Endothelial cell of umbilical vein (primary cell): ENCODE measurements at regions not wholly inside any gene's neighbourhood (a gene's known extent, or its start where the extent isn't known, plus 50 kb on each side); places are given as distances from the start of the nearest gene placed in this dataset.

ENCODE experiments used
- EZH2 ChIP-seq: IDR thresholded peaks from 2 replicates; pipeline ENCODE4 v1.6.1; 2012; ENCODE audit warnings: borderline replicate concordance, low read depth, mild to moderate bottlenecking, moderate library complexity, low read length, inconsistent platforms; ENCODE audit not compliant: severe bottlenecking
- JUN ChIP-seq: IDR thresholded peaks from 2 replicates; pipeline ENCODE4 v1.6.1; 2011; ENCODE audit warnings: borderline replicate concordance, low read depth; ENCODE audit not compliant: insufficient read length, insufficient read depth
- MYC ChIP-seq: IDR thresholded peaks from one replicate; pipeline ENCODE4 v1.6.1; 2011; ENCODE audit warnings: mild to moderate bottlenecking, low read depth, low read length
- POLR2A ChIP-seq: IDR thresholded peaks from 2 replicates; pipeline ENCODE4 v1.6.1; 2012; ENCODE audit warnings: low read depth, mild to moderate bottlenecking, control low read depth, low read length
- POLR2AphosphoS5 ChIP-seq: IDR thresholded peaks from 2 replicates; pipeline ENCODE4 v1.6.1; 2012; ENCODE audit warnings: low read depth, mild to moderate bottlenecking, control low read depth, low read length, moderate library complexity; ENCODE audit not compliant: insufficient read depth
- TF ChIP-seq, protein P1 (sequence below), 2 donors: IDR thresholded peaks; 1 replicate in 1 of 2; 2 replicates in 1 of 2; pipeline ENCODE4 v1.5.1; 2011; ENCODE audit warnings: low read length in 2 of 2, mild to moderate bottlenecking in 2 of 2, moderate library complexity in 2 of 2, control low read depth in 1 of 2, inconsistent platforms in 1 of 2, low read depth in 1 of 2; ENCODE audit not compliant: insufficient read depth in 1 of 2; ENCODE audit errors: extremely low read depth in 1 of 2
- TF ChIP-seq, protein P2 (sequence below): IDR thresholded peaks from 2 replicates; pipeline ENCODE4 v1.6.1; 2011; ENCODE audit not compliant: insufficient read depth, insufficient read length

DNA sequence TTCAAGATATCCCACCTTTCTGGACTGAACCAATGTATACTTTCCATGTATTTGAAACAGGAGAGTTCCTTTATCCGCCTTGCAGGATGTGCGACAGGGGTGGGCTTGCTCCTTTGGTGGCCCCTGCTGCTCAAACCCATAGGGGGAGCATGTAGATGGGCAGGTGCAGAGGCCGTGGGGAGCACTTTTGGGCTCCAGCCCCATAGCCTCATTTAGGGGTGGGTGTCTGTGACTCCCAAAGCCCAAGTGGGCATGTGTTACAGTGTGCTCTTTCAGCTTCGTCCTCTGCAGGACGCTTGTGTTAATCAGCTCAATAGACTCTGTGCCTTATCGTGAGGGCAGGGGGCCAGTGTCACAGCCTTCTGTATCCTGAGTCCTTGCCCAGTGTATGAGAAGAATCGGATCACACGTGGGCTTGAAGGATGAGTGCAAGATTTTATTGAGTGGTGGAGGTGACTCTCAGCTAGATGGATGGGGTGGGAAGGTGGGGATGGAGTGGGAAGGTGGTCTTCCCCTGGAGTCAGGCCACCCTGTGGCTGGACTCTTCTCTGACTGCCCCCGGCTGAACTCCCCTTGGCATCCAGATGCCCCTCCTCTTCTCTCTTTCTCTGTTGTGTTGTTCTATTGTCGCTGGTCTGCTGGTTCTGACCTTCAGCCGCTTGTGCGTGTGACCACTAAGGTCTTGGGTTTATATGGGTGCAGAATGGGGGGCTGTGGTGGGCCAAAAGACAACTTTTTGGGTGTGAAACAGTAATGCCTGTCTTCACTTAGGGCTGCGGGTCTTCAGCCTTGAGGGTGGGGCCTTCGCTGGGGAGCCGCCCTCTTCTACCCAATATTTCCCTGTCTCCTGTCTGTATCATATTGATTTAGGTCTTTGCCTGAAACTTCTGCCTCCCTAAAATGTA lies 262.2 kb downstream of the GLRX3 start:
- TF ChIP-seq, protein P1, sequence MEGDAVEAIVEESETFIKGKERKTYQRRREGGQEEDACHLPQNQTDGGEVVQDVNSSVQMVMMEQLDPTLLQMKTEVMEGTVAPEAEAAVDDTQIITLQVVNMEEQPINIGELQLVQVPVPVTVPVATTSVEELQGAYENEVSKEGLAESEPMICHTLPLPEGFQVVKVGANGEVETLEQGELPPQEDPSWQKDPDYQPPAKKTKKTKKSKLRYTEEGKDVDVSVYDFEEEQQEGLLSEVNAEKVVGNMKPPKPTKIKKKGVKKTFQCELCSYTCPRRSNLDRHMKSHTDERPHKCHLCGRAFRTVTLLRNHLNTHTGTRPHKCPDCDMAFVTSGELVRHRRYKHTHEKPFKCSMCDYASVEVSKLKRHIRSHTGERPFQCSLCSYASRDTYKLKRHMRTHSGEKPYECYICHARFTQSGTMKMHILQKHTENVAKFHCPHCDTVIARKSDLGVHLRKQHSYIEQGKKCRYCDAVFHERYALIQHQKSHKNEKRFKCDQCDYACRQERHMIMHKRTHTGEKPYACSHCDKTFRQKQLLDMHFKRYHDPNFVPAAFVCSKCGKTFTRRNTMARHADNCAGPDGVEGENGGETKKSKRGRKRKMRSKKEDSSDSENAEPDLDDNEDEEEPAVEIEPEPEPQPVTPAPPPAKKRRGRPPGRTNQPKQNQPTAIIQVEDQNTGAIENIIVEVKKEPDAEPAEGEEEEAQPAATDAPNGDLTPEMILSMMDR (IDR thresholded peaks at IDR 0.05; ENCODE audit: extremely low read depth in 1 of 2, insufficient read depth in 1 of 2, low read depth in 1 of 2, low read length in 2 of 2) = no peak
- TF ChIP-seq POLR2A = no peak
- no peak for TF ChIP-seq EZH2
- TF ChIP-seq, protein P2, sequence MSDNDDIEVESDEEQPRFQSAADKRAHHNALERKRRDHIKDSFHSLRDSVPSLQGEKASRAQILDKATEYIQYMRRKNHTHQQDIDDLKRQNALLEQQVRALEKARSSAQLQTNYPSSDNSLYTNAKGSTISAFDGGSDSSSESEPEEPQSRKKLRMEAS = no peak
- TF ChIP-seq POLR2AphosphoS5 = no peak
- no peak for TF ChIP-seq MYC
- no peak for TF ChIP-seq JUN
